ENCODE measurements at regions not wholly inside any gene's neighbourhood (a gene's known extent, or its start where the extent isn't known, plus 50 kb on each side); places are given as distances from the start of the nearest gene placed in this dataset.
"Not testable (repeated sequence)": the region's sequence is repeated elsewhere in the genome, so short reads cannot be mapped to it uniquely, and the experiment has no call there.

GRCh38 chr2:37733251-37733650 lies 61.8 kb upstream of the CDC42EP3 start:
- no peaks in the 10 kb centered on the region for H3K27me3 ChIP-seq (ENCODE audit: control insufficient read depth, insufficient read depth, low read length)
- no peaks in the 10 kb centered on the region for H3K36me3 ChIP-seq (ENCODE audit: control insufficient read depth, insufficient read depth, low read length)
- in situ Hi-C loops (cut with HindIII; ENCODE audit: low pct_unique_long_range_greater_than_20kb, low sequenced_read_pairs) (no loop called here), intact Hi-C loops (cut with micrococcal nuclease; ENCODE audit: unreplicated experiment) (no loop called here)
- ATAC-seq (no peak), DNase-seq (ENCODE audit: low read depth, low spot score) (no peak)
- BruUV-seq (replicated peaks) = no TSS peak
- no peak overlapping the region for H3K27ac ChIP-seq (ENCODE audit: low read length)
- no peaks in the 10 kb centered on the region for H3K9me3 ChIP-seq (ENCODE audit: control insufficient read depth, insufficient read depth, low read depth, low read length)
- ChIA-PET CTCF (no interaction called here), POLR2A (no interaction called here)
- TF ChIP-seq POLR2AphosphoS5 (IDR thresholded peaks at IDR 0.05; ENCODE audit: low read depth, low read length) (no peak), SIN3A (IDR thresholded peaks at IDR 0.05; ENCODE audit: borderline replicate concordance, insufficient read depth, low read depth, low read length) (no peak), TCF7L2 (IDR thresholded peaks at IDR 0.05; ENCODE audit: low read depth, low read length) (no peak), CTCF (IDR thresholded peaks at IDR 0.05) (no peak), REST (IDR thresholded peaks at IDR 0.05; ENCODE audit: insufficient read depth in 1 of 2, low read depth in 2 of 2, low read length in 1 of 2) (no peak)
- no peaks in the 10 kb centered on the region for H3K4me1 ChIP-seq (ENCODE audit: control insufficient read depth, insufficient read depth, low read length)
- no peak overlapping the region for H3K4me3 ChIP-seq (ENCODE audit: low read depth in 2 of 2, low read length in 2 of 2)

- H3K4me1 ChIP-seq (ENCODE audit: control insufficient read depth, insufficient read depth, low read length); H3K27me3 ChIP-seq (ENCODE audit: control insufficient read depth, insufficient read depth, low read length); POLR2A ChIA-PET; BruUV-seq (replicated peaks); H3K9me3 ChIP-seq (ENCODE audit: control insufficient read depth, insufficient read depth, low read depth, low read length); ATAC-seq; H3K4me3 ChIP-seq (ENCODE audit: low read depth in 2 of 2, low read length in 2 of 2); H3K27ac ChIP-seq (ENCODE audit: low read length); intact Hi-C loops (cut with micrococcal nuclease; ENCODE audit: unreplicated experiment); CTCF ChIA-PET; DNase-seq (ENCODE audit: low read depth, low spot score); in situ Hi-C loops (cut with HindIII; ENCODE audit: low pct_unique_long_range_greater_than_20kb, low sequenced_read_pairs); H3K36me3 ChIP-seq (ENCODE audit: control insufficient read depth, insufficient read depth, low read length): not testable (repeated sequence)
Observed at GRCh38 chr2:37733955-37734354, 62.5 kb upstream of the CDC42EP3 start.

- H3K4me3 ChIP-seq (ENCODE audit: low read depth in 2 of 2, low read length in 2 of 2); H3K9me3 ChIP-seq (ENCODE audit: control insufficient read depth, insufficient read depth, low read depth, low read length); H3K27ac ChIP-seq (ENCODE audit: low read length); intact Hi-C loops (cut with micrococcal nuclease; ENCODE audit: unreplicated experiment); in situ Hi-C loops (cut with HindIII; ENCODE audit: low pct_unique_long_range_greater_than_20kb, low sequenced_read_pairs); H3K27me3 ChIP-seq (ENCODE audit: control insufficient read depth, insufficient read depth, low read length); POLR2A ChIA-PET; H3K4me1 ChIP-seq (ENCODE audit: control insufficient read depth, insufficient read depth, low read length); DNase-seq (ENCODE audit: low read depth, low spot score); ATAC-seq; BruUV-seq (replicated peaks); H3K36me3 ChIP-seq (ENCODE audit: control insufficient read depth, insufficient read depth, low read length); CTCF ChIA-PET: not testable (repeated sequence)
Observed at GRCh38 chr2:37734891-37735523, 63.6 kb upstream of the CDC42EP3 start.

GRCh38 chr2:37735524-37735910 lies 64.1 kb upstream of the CDC42EP3 start:
- H3K27ac ChIP-seq (ENCODE audit: low read length); ATAC-seq; H3K4me1 ChIP-seq (ENCODE audit: control insufficient read depth, insufficient read depth, low read length); H3K27me3 ChIP-seq (ENCODE audit: control insufficient read depth, insufficient read depth, low read length); H3K36me3 ChIP-seq (ENCODE audit: control insufficient read depth, insufficient read depth, low read length); H3K9me3 ChIP-seq (ENCODE audit: control insufficient read depth, insufficient read depth, low read depth, low read length); POLR2A ChIA-PET; in situ Hi-C loops (cut with HindIII; ENCODE audit: low pct_unique_long_range_greater_than_20kb, low sequenced_read_pairs); H3K4me3 ChIP-seq (ENCODE audit: low read depth in 2 of 2, low read length in 2 of 2); DNase-seq (ENCODE audit: low read depth, low spot score); CTCF ChIA-PET; BruUV-seq (replicated peaks); intact Hi-C loops (cut with micrococcal nuclease; ENCODE audit: unreplicated experiment): not testable (repeated sequence)
